ENCODE measurements at regions not wholly inside any gene's neighbourhood (a gene's known extent, or its start where the extent isn't known, plus 50 kb on each side); places are given as distances from the start of the nearest gene placed in this dataset.
"Not testable (repeated sequence)": the region's sequence is repeated elsewhere in the genome, so short reads cannot be mapped to it uniquely, and the experiment has no call there.

DNA sequence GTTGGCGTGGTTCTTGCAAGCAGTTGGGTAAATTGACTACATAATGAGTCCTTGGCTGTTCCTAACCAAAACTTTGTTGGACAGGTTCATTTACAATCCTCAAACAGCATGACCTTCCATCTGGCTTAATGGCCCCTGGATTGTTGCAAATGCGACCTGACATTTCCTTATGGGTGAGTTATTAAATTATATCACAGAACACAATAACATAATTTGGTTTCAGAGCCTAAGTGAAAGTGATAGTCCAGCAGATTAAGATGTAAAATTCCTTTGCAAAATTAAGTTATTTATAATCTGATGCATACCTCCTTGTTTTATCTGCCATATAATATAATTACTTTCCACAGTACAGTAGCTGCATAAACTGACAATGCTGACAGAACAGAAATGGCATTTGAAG, 224.4 kb downstream of the TUSC1 start:
- intact Hi-C loops (cut with DNase I) = no loop called here
- H3K4me1 ChIP-seq (ENCODE audit: control insufficient read depth, insufficient read depth, low read length) = no peaks in the 10 kb centered on the region
- ATAC-seq = no peak
- H3K4me3 ChIP-seq (ENCODE audit: low read length) = no peak overlapping the region
- 74% methylated on average over 2 of the region's 2 CpGs for WGBS
- H3K27ac ChIP-seq (ENCODE audit: low read length) = no peak overlapping the region
- no peaks in the 10 kb centered on the region for H3K9me3 ChIP-seq (ENCODE audit: control insufficient read depth, low read length)
- H3K27me3 ChIP-seq (ENCODE audit: control insufficient read depth, insufficient read depth) = no peaks in the 10 kb centered on the region
- no peak for DNase-seq

GRCh38 chr9:25449503-25449902, 228.7 kb downstream of the TUSC1 start:
- no peaks in the 10 kb centered on the region for H3K9me3 ChIP-seq (ENCODE audit: control insufficient read depth, low read length)
- H3K27me3 ChIP-seq (ENCODE audit: control insufficient read depth, insufficient read depth) = no peaks in the 10 kb centered on the region
- intact Hi-C loops (cut with DNase I) = no loop called here
- no peak overlapping the region for H3K4me3 ChIP-seq (ENCODE audit: low read length)
- no peaks in the 10 kb centered on the region for H3K4me1 ChIP-seq (ENCODE audit: control insufficient read depth, insufficient read depth, low read length)
- WGBS = 65% methylated on average over 3 of the region's 3 CpGs
- DNase-seq (no peak), ATAC-seq (no peak)
- H3K27ac ChIP-seq (ENCODE audit: low read length) = no peak overlapping the region

- H3K27ac ChIP-seq (ENCODE audit: low read length); H3K9me3 ChIP-seq (ENCODE audit: control insufficient read depth, low read length); H3K4me1 ChIP-seq (ENCODE audit: control insufficient read depth, insufficient read depth, low read length); H3K27me3 ChIP-seq (ENCODE audit: control insufficient read depth, insufficient read depth); ATAC-seq; DNase-seq; H3K4me3 ChIP-seq (ENCODE audit: low read length); intact Hi-C loops (cut with DNase I): not testable (repeated sequence)
- 85% methylated on average over 13 of the region's 13 CpGs for WGBS
Observed at GRCh38 chr9:25445721-25446120, 232.5 kb downstream of the TUSC1 start.

DNA sequence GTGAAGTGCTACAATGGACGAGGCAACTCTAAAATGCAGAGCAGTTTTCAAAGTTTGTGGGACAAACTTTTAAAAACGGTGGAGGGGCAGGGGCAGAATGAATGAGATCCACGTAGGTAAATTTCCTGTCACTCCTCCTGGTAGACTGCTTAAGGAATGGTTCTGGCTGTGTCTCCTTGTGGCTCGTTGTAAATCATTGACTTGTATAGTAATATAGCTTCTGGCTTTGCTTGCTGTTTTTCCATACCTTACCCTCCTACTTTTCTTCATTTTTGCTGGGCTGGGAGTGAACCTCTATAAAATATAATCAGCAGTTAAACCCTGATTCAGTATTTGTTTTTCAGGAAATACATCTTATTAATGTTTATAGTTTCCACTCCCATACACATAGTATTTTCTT, 235.7 kb downstream of the TUSC1 start:
- no peaks in the 10 kb centered on the region for H3K9me3 ChIP-seq (ENCODE audit: control insufficient read depth, low read length)
- H3K27me3 ChIP-seq (ENCODE audit: control insufficient read depth, insufficient read depth) = no peaks in the 10 kb centered on the region
- no peak overlapping the region for H3K4me3 ChIP-seq (ENCODE audit: low read length)
- WGBS = 52% methylated on average over 4 of the region's 4 CpGs
- intact Hi-C loops (cut with DNase I) = no loop called here
- no peak for ATAC-seq
- H3K27ac ChIP-seq (ENCODE audit: low read length) = no peak overlapping the region
- no peaks in the 10 kb centered on the region for H3K4me1 ChIP-seq (ENCODE audit: control insufficient read depth, insufficient read depth, low read length)
- DNase-seq = no peak

DNA sequence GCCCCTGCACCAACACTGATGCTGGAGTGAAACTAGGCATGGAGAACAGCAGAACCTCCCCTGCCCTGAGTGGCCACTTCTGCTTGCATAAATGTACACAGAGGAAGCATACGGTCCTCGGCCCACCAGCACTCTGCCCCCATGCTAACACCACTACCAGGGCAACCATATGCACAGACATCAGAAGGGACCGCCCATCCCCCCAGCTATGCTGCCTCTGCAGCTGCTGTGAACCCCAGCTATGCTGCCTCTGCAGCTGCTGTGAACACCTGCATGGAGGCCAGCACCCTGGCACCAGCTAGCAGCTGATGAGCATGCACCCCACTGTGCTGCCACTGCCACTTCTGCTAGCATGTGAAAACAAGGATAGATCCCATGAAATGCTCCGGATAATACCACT, 250.3 kb downstream of the TUSC1 start:
- DNase-seq (no peak), ATAC-seq (no peak)
- no peak overlapping the region for H3K27ac ChIP-seq (ENCODE audit: low read length)
- H3K4me1 ChIP-seq (ENCODE audit: control insufficient read depth, insufficient read depth, low read length) = no peaks in the 10 kb centered on the region
- no peak overlapping the region for H3K4me3 ChIP-seq (ENCODE audit: low read length)
- H3K27me3 ChIP-seq (ENCODE audit: control insufficient read depth, insufficient read depth) = no peaks in the 10 kb centered on the region
- intact Hi-C loops (cut with DNase I) = no loop called here
- WGBS = 73% methylated on average over 4 of the region's 4 CpGs
- H3K9me3 ChIP-seq (ENCODE audit: control insufficient read depth, low read length) = no peaks in the 10 kb centered on the region

GRCh38 chr9:25427290-25427689, 251.0 kb downstream of the TUSC1 start:
- Histone ChIP-seq H3K27ac (ENCODE audit: low read length) (no peak overlapping the region), H3K27me3 (ENCODE audit: control insufficient read depth, insufficient read depth) (no peaks in the 10 kb centered on the region), H3K4me1 (ENCODE audit: control insufficient read depth, insufficient read depth, low read length) (no peaks in the 10 kb centered on the region), H3K9me3 (ENCODE audit: control insufficient read depth, low read length) (no peaks in the 10 kb centered on the region), H3K4me3 (ENCODE audit: low read length) (no peak overlapping the region)
- intact Hi-C loops (cut with DNase I) = no loop called here
- WGBS = 82% methylated on average over 4 of the region's 4 CpGs
- ATAC-seq (no peak), DNase-seq (no peak)

- Histone ChIP-seq H3K9me3 (ENCODE audit: control insufficient read depth, low read length) (no peaks in the 10 kb centered on the region), H3K27ac (ENCODE audit: low read length) (no peak overlapping the region), H3K4me3 (ENCODE audit: low read length) (no peak overlapping the region), H3K4me1 (ENCODE audit: control insufficient read depth, insufficient read depth, low read length) (no peaks in the 10 kb centered on the region), H3K27me3 (ENCODE audit: control insufficient read depth, insufficient read depth) (no peaks in the 10 kb centered on the region)
- intact Hi-C loops (cut with DNase I) = no loop called here
- ATAC-seq (no peak), DNase-seq (no peak)
- 76% methylated on average over 1 of the region's 1 CpG for WGBS
Observed at GRCh38 chr9:25421560-25421959, 256.7 kb downstream of the TUSC1 start.

GRCh38 chr9:25418974-25419373, 259.3 kb downstream of the TUSC1 start:
- ATAC-seq = no peak
- H3K4me3 ChIP-seq (ENCODE audit: low read length) = no peak overlapping the region
- intact Hi-C loops (cut with DNase I) = no loop called here

DNA sequence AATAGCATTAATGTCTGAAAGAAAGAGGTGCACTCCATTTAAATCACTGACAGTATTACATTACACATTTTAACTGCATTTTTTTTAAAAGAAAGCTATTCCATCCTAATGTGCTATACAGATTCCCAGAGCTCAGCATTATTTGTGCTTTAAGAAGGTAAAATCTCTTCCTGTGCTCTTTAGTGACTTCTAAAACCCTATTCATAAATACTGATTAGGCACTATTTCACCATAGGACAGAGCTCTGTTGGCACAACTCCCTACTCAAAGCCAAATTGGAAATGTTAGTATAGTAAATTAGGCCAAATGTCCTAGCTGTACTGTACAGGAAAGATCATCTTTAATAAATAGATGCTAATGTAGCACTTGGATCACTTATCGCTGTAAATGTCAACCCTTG, 262.5 kb downstream of the TUSC1 start:
- H3K9me3 ChIP-seq (ENCODE audit: control insufficient read depth, low read length) = no peaks in the 10 kb centered on the region
- no peak for DNase-seq
- intact Hi-C loops (cut with DNase I) = no loop called here
- no peaks in the 10 kb centered on the region for H3K4me1 ChIP-seq (ENCODE audit: control insufficient read depth, insufficient read depth, low read length)
- H3K4me3 ChIP-seq (ENCODE audit: low read length) = no peak overlapping the region
- WGBS = 49% methylated on average over 1 of the region's 1 CpG
- no peak overlapping the region for H3K27ac ChIP-seq (ENCODE audit: low read length)
- no peaks in the 10 kb centered on the region for H3K27me3 ChIP-seq (ENCODE audit: control insufficient read depth, insufficient read depth)
- ATAC-seq = no peak

More at GRCh38 chr9:25418974-25419373, 259.3 kb downstream of the TUSC1 start:
- no peaks in the 10 kb centered on the region for H3K4me1 ChIP-seq (ENCODE audit: control insufficient read depth, insufficient read depth, low read length)
- no peak for DNase-seq
- no peaks in the 10 kb centered on the region for H3K9me3 ChIP-seq (ENCODE audit: control insufficient read depth, low read length)
- no peak overlapping the region for H3K27ac ChIP-seq (ENCODE audit: low read length)
- no peaks in the 10 kb centered on the region for H3K27me3 ChIP-seq (ENCODE audit: control insufficient read depth, insufficient read depth)

DNA sequence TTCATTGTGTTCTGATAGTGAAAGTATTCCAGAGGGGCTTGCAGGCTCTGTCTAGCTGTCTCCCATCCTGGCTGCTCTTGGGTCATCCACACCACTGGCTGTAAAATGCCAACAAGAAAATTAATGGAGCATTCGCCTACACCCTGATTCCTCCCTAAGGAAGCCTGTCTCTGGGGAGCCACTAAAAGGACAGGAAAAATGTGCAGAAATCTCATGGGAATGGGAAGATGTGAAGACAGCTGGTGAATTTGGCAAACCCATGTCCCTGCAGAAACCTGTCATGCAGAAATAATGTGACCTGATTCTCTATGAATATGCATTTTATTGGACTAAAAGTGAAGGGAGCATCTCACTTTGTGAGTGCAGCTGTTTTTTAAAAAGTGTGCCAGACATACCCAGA, 265.6 kb downstream of the TUSC1 start:
- Histone ChIP-seq H3K9me3 (ENCODE audit: control insufficient read depth, low read length) (no peaks in the 10 kb centered on the region), H3K4me1 (ENCODE audit: control insufficient read depth, insufficient read depth, low read length) (no peaks in the 10 kb centered on the region), H3K27ac (ENCODE audit: low read length) (no peak overlapping the region), H3K4me3 (ENCODE audit: low read length) (no peak overlapping the region), H3K27me3 (ENCODE audit: control insufficient read depth, insufficient read depth) (no peaks in the 10 kb centered on the region)
- DNase-seq (no peak), ATAC-seq (no peak)
- intact Hi-C loops (cut with DNase I) = no loop called here
- WGBS = 71% methylated on average over 1 of the region's 1 CpG

DNA sequence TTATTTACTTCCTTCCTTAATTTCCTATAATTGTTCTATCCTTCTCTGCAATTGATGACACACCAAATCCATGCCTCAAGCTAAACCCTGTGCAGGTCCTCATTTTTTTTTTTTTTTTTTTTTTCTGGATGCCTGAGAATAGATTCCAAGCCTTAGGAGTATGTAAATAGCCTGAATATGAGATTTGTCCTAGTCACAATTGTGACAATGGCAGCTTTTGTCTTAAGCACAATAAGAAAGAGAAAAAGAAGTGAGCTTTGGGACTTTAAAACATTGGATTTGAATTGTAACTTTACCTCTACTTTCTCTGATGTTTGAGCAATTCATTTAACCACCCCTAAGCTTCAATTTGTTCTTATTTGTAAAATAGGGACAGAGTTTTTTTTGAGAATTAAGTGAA, 280.5 kb downstream of the TUSC1 start:
- Histone ChIP-seq H3K9me3 (ENCODE audit: control insufficient read depth, low read length) (no peaks in the 10 kb centered on the region), H3K4me1 (ENCODE audit: control insufficient read depth, insufficient read depth, low read length) (no peaks in the 10 kb centered on the region), H3K27ac (ENCODE audit: low read length) (no peak overlapping the region), H3K27me3 (ENCODE audit: control insufficient read depth, insufficient read depth) (no peaks in the 10 kb centered on the region), H3K4me3 (ENCODE audit: low read length) (no peak overlapping the region)
- intact Hi-C loops (cut with DNase I) = no loop called here
- no peak for DNase-seq
- no peak for ATAC-seq

DNA sequence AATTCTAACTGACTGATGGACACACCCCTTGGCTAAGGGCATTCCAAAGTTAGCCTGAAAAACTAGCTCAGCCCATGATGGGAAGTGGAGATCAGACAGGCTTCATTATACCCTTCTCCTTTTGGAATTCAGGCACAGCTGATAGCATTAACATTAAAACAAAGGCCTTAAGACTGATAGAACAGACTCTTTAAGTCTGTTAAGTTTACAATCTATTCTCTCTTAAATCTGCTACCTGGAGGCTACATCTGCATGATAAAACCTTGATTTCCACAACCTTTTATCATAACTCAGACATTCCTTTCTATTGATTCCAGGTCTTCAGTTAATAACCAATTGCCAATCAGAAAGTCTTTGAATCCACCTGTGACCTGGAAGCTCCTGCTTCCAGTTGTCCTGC, 281.4 kb downstream of the TUSC1 start:
- Histone ChIP-seq H3K4me1 (ENCODE audit: control insufficient read depth, insufficient read depth, low read length) (no peaks in the 10 kb centered on the region), H3K27ac (ENCODE audit: low read length) (no peak overlapping the region)
- ATAC-seq = no peak

More for the DNA sequence above, 281.4 kb downstream of the TUSC1 start:
- no peak for DNase-seq
- no peaks in the 10 kb centered on the region for H3K9me3 ChIP-seq (ENCODE audit: control insufficient read depth, low read length)
- H3K4me3 ChIP-seq (ENCODE audit: low read length) = no peak overlapping the region
- H3K27me3 ChIP-seq (ENCODE audit: control insufficient read depth, insufficient read depth) = no peaks in the 10 kb centered on the region
- intact Hi-C loops (cut with DNase I) = no loop called here

All from right cardiac atrium (tissue), 5 donors.